ENCODE measurements at regions not wholly inside any gene's neighbourhood (a gene's known extent, or its start where the extent isn't known, plus 50 kb on each side); places are given as distances from the start of the nearest gene placed in this dataset.
A peak's percentile ranks its signal among the peaks of the same experiment; 100 is the strongest.
"Not testable (repeated sequence)": the region's sequence is repeated elsewhere in the genome, so short reads cannot be mapped to it uniquely, and the experiment has no call there.

DNA sequence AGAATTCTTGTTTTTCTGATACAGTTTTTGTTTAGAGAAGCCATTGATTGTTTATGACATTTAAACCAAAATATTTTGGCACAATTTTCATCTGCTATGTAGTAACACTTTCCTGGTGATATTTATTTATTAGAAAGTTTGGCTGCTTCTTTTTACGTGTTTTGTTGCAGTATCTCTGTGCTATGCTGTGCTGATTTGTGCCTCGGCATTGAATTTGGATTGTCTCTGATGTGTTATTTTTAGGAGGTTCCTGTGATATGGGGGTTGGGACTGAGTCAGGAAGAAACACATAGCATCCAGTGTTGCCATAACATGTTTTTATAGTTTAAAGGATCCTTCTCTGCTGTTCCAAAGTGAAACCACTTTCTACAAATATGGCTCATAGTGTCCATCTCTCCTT lies 1197.7 kb upstream of the LRRN3 start:
- DNase-seq (ENCODE audit: low spot score) = no peak
- Histone ChIP-seq H3K4me3 (peak overlapping the region; percentile 64), H3K27ac (no peak overlapping the region)
- TF ChIP-seq CTCF (IDR thresholded peaks at IDR 0.05) = no peak

- Histone ChIP-seq H3K4me3 (peak overlapping the region; percentile 7), H3K27ac (peak overlapping the region in 1 of 2 donors; percentile 9)
- TF ChIP-seq CTCF (IDR thresholded peaks at IDR 0.05) = no peak
- no peak for DNase-seq (ENCODE audit: low spot score)
Observed at GRCh38 chr7:109895536-109895935, 1195.4 kb upstream of the LRRN3 start.

DNA sequence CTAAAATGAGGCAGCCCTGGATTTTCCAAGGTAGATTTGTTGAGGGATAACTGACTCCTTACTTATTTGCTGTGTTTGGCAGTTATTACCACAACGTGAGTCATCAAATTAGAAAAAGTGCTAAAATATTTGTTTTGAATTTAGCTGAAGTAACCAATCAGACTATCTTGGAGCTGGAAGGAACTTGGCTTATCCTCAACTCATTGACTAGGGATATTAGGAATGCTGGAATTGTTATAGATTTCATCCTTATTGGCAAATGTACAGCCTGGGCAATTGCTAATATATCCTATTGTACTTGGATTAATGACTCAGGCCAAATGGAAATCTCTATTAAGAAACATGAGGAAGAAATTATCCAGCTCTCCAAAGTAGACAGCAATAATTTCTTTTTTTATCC lies 1189.0 kb upstream of the LRRN3 start:
- Histone ChIP-seq H3K4me3 (no peak overlapping the region), H3K27ac (no peak overlapping the region)
- no peak for DNase-seq (ENCODE audit: low spot score)
- TF ChIP-seq CTCF (IDR thresholded peaks at IDR 0.05) = no peak

DNA sequence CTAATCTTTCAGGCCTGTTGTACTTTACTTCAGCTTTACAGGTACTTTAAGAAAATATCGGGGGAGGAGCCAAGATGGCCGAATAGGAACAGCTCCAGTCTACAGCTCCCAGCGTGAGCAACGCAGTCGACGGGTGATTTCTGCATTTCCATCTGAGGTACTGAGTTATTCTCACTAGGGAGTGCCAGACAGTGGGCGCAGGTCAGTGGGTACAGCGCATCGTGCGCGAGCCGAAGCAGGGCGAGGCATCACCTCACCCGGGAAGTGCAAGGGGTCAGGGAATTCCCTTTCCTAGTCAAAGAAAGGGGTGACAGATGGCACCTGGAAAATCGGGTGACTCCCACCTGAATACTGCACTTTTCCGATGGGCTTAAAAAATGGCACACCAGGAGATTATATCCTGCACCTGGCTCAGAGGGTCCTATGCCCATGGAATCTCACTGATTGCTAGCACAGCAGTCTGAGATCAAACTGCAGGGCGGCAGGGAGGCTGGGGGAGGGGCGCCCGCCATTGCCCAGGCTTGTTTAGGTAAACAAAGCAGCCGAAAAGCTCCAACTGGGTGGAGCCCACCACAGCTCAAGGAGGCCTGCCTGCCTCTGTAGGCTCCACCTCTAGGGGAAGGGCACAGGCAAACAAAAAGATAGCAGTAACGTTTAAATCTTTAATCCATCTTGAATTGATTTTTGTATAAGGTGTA lies 1185.4 kb upstream of the LRRN3 start:
- not testable (repeated sequence) for H3K4me3 ChIP-seq; H3K27ac ChIP-seq; DNase-seq (ENCODE audit: low spot score)

DNA sequence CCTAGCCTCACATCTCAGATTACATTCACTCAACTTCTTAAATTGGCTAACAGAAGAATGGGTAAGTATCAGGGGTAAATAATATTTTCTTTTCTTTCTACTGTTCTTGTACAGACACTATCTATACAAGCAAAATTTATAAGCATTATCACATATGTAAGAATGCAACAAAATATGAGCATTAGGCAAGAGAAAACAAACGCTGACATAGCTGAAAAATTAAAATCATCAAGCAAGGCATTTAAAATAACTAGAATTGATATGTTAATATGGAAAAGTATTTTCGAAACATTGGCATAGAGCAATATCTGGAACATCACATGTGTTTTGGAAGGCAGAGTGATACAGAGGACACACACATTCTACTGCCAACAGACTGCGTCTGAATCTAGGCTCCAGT lies 1175.3 kb upstream of the LRRN3 start:
- no peak for TF ChIP-seq CTCF (IDR thresholded peaks at IDR 0.05)
- Histone ChIP-seq H3K4me3 (no peak overlapping the region), H3K27ac (no peak overlapping the region)
- no peak for DNase-seq (ENCODE audit: low spot score)

- DNase-seq (ENCODE audit: low spot score) = no peak
- TF ChIP-seq CTCF (IDR thresholded peaks at IDR 0.05) = no peak
- Histone ChIP-seq H3K27ac (no peak overlapping the region), H3K4me3 (no peak overlapping the region)
Observed at GRCh38 chr7:109926738-109927137, 1164.2 kb upstream of the LRRN3 start.

GRCh38 chr7:109930049-109930448 lies 1160.9 kb upstream of the LRRN3 start:
- no peak for DNase-seq (ENCODE audit: low spot score)
- TF ChIP-seq CTCF (IDR thresholded peaks at IDR 0.05) = no peak
- Histone ChIP-seq H3K27ac (no peak overlapping the region), H3K4me3 (no peak overlapping the region)
